ENCODE measurements at regions not wholly inside any gene's neighbourhood (a gene's known extent, or its start where the extent isn't known, plus 50 kb on each side); places are given as distances from the start of the nearest gene placed in this dataset.

DNA sequence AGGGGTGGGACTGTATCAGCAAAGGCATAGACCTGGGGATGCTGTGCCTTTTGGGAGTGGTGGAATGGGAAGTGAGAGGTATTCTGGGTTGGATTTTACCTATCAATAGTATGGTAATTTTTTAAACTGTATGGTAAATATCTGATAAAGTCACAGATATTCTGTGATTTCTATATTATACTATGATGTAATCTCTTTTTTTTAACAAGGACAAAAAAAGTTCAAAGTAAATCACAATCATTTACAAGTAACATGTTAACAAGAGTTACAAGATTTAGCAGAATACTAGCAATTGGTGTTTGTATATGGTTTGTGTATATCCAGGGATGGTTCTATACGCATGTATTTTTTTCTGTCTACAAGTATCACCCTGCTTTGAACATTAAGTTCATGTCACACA lies 56.0 kb downstream of the BMAL2 start:
- H3K27ac ChIP-seq = no peak overlapping the region
- H3K36me3 ChIP-seq = no peaks in the 10 kb centered on the region
- intact Hi-C loops (cut with DNase I) = no loop called here
- H3K9me3 ChIP-seq = no peaks in the 10 kb centered on the region
- no peaks in the 10 kb centered on the region for H3K27me3 ChIP-seq
- no peaks in the 10 kb centered on the region for H3K4me1 ChIP-seq
- no peak for DNase-seq (ENCODE audit: low spot score in 2 of 2)
- no peak overlapping the region for H3K4me3 ChIP-seq
- TF ChIP-seq, protein P1, sequence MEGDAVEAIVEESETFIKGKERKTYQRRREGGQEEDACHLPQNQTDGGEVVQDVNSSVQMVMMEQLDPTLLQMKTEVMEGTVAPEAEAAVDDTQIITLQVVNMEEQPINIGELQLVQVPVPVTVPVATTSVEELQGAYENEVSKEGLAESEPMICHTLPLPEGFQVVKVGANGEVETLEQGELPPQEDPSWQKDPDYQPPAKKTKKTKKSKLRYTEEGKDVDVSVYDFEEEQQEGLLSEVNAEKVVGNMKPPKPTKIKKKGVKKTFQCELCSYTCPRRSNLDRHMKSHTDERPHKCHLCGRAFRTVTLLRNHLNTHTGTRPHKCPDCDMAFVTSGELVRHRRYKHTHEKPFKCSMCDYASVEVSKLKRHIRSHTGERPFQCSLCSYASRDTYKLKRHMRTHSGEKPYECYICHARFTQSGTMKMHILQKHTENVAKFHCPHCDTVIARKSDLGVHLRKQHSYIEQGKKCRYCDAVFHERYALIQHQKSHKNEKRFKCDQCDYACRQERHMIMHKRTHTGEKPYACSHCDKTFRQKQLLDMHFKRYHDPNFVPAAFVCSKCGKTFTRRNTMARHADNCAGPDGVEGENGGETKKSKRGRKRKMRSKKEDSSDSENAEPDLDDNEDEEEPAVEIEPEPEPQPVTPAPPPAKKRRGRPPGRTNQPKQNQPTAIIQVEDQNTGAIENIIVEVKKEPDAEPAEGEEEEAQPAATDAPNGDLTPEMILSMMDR (IDR thresholded peaks at IDR 0.05) = no peak

DNA sequence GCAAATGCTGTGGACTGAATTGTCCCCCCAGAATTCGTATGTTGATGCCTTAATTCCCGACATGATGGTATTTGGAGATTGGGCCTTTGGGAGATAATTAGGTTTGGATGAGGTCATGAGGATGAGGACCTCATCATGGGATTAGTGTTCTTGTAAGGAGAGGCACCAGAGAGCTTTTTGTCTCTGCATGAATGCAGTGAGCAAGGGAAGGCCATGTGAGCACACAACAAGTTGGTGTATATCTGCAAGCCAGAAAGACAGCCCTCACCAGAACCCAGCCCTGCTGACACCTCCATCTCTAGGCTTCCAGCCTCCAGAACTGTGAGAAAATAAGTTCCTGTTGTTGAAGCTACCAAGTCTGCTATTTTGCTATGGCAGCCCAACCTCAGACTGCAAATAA lies 51.9 kb upstream of the SMCO2 start:
- Histone ChIP-seq H3K4me3 (no peak overlapping the region), H3K4me1 (no peaks in the 10 kb centered on the region), H3K27me3 (no peaks in the 10 kb centered on the region), H3K36me3 (no peaks in the 10 kb centered on the region), H3K27ac (no peak overlapping the region), H3K9me3 (no peaks in the 10 kb centered on the region)
- no peak for DNase-seq (ENCODE audit: low spot score in 2 of 2)
- intact Hi-C loops (cut with DNase I) = no loop called here
- TF ChIP-seq, protein P1 (IDR thresholded peaks at IDR 0.05) = no peak

DNA sequence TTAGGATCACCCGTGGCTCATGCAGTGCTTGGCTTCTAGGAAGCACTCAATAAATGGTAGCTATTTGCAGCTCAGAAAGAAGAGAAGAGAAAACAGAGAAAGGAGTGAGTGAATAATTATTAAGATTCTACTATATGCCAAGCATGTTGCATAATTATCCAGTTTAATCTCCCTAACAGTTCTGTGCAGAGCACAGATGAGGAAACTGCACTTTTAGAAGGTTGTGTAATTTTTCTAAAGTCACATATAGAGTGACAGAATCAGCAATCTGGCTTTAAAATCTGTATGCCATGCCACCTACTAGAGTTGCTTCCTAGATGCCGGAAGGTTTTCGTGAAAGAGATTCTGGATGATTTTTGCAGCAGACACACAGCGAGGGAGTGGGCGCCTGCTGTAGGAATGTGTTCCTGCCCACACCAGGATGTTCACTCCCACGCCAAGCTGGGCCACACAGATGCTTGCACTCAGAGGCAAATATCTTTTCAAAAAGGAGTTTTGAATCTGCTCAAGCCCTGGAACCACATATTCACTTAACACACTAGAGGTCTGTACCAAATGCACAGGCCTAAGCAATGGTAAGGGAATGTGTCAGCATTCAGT lies 50.2 kb upstream of the SMCO2 start:
- H3K27me3 ChIP-seq = no peaks in the 10 kb centered on the region
- no peak overlapping the region for H3K4me3 ChIP-seq
- no peaks in the 10 kb centered on the region for H3K36me3 ChIP-seq
- TF ChIP-seq, protein P1 (IDR thresholded peaks at IDR 0.05) = no peak
- intact Hi-C loops (cut with DNase I) = no loop called here
- no peak for DNase-seq (ENCODE audit: low spot score in 2 of 2)
- no peak overlapping the region for H3K27ac ChIP-seq
- H3K9me3 ChIP-seq = no peaks in the 10 kb centered on the region
- H3K4me1 ChIP-seq = no peaks in the 10 kb centered on the region
